A673 (cell line): ENCODE measurements at regions not wholly inside any gene's neighbourhood (a gene's known extent, or its start where the extent isn't known, plus 50 kb on each side); places are given as distances from the start of the nearest gene placed in this dataset.
A peak's percentile ranks its signal among the peaks of the same experiment; 100 is the strongest.

Experiments used
- BruUV-seq: library from RNA; stranded (reverse); fragments of 400-500 nt; replicated peaks from 2 replicates; lab custom pipeline; 2021; lab: Mats Ljungman, UMichigan
- CTCF ChIA-PET: fragments of 300-600 bp; sonication (Branson Sonifier 250); formaldehyde crosslinking; loops from one replicate; lab custom pipeline; 2022; ENCODE audit warnings: antibody characterized with exemption; lab: Charles Lee
- POLR2A ChIA-PET: fragments of 300-600 bp; sonication (Branson Sonifier 250); formaldehyde crosslinking; loops from one replicate; lab custom pipeline; 2022; ENCODE audit warnings: antibody characterized with exemption; ENCODE audit not compliant: low non-redundant PET; lab: Charles Lee
- DNase-seq: peaks from one replicate; pipeline ENCODE4 v3.0.0-alpha.2; 2015; ENCODE audit warnings: low spot score
- H3K27ac ChIP-seq: fragments of 200-600 bp; sonication (generic); 2 replicates; pipeline ENCODE4 v1.5.1; 2016; ENCODE audit warnings: mixed run types, low read depth, mild to moderate bottlenecking, mixed read lengths, antibody characterized with exemption, low read length; ENCODE audit not compliant: poor library complexity, severe bottlenecking
- H3K27me3 ChIP-seq: fragments of 200-600 bp; sonication (generic); replicated peaks from 2 replicates; pipeline ENCODE4 v1.6.1; 2017; ENCODE audit warnings: mixed run types, low read depth, mild to moderate bottlenecking, mixed read lengths, antibody characterized with exemption, low read length; ENCODE audit not compliant: insufficient read depth, poor library complexity
- H3K36me3 ChIP-seq: fragments of 200-600 bp; sonication (generic); 2 replicates; pipeline ENCODE4 v1.6.1; 2016; ENCODE audit warnings: mixed run types, mild to moderate bottlenecking, mixed read lengths, antibody characterized with exemption, low read length; ENCODE audit not compliant: insufficient read depth, poor library complexity, severe bottlenecking
- H3K4me1 ChIP-seq: fragments of 200-600 bp; sonication (generic); 2 replicates; pipeline ENCODE4 v1.6.1; 2017; ENCODE audit warnings: mixed run types, mild to moderate bottlenecking, mixed read lengths, antibody characterized with exemption, low read length; ENCODE audit not compliant: insufficient read depth, poor library complexity, severe bottlenecking
- H3K4me3 ChIP-seq: fragments of 200-600 bp; sonication (generic); 2 replicates; pipeline ENCODE4 v1.5.1; 2016; ENCODE audit warnings: low read depth, mixed run types, mild to moderate bottlenecking, mixed read lengths, low read length; ENCODE audit not compliant: poor library complexity, severe bottlenecking
- H3K9me3 ChIP-seq: fragments of 200-600 bp; sonication (generic); 2 replicates; pipeline ENCODE4 v1.6.1; 2016; ENCODE audit warnings: mixed run types, low read depth, mild to moderate bottlenecking, mixed read lengths, antibody characterized with exemption, low read length; ENCODE audit not compliant: poor library complexity, severe bottlenecking
- EZH2 ChIP-seq: fragments of 200-600 bp; sonication (generic); IDR thresholded peaks from 2 replicates; pipeline ENCODE4 v1.6.1; 2017; ENCODE audit warnings: borderline replicate concordance, low read depth, mild to moderate bottlenecking, mixed read lengths, antibody characterized with exemption, low read length; ENCODE audit not compliant: poor library complexity, severe bottlenecking
- intact Hi-C: fragments of 100-400 bp; cut with micrococcal nuclease; formaldehyde crosslinking; loops from one replicate; pipeline ENCODE4 v1.10.0; 2022; ENCODE audit not compliant: unreplicated experiment
- TF ChIP-seq, protein P1 (sequence below): fragments of 300-800, 200-600 bp; sonication (generic); conservative IDR thresholded peaks from 2 replicates; pipeline ENCODE4 v1.5.1; 2017; ENCODE audit warnings: low read depth, mild to moderate bottlenecking, antibody characterized with exemption, low read length, moderate library complexity, mixed read lengths

DNA sequence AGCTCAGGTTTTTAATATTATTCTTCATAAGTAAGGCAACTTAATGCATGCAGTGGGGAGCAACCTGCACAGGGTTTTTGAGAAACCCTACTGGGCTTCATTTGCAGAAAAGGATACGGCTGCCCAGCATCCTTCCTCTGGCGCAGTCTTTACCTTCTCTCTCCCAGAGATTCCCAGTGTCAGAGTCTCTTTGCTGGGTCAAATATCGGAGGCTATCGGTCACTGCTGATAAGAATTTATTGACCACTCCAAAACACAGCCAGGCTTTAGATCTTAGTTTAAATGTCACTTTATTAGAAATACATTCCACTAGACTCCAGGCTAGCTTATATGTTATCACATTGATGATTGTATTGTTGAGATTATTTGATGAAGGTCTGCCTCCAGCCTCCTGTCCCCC, 147.2 kb upstream of the CPSF6 start:
- ChIA-PET POLR2A (no interaction called here), CTCF (no interaction called here)

GRCh38 chr12:69094606-69095216, 144.7 kb upstream of the CPSF6 start:
- intact Hi-C loops = no loop called here
- Histone ChIP-seq H3K27ac (no peak overlapping the region), H3K36me3 (no peaks in the 10 kb centered on the region), H3K4me3 (no peak overlapping the region), H3K27me3 (no peaks in the 10 kb centered on the region), H3K4me1 (peaks cover 8% of the 10 kb centered on the region), H3K9me3 (no peaks in the 10 kb centered on the region)
- no peak for TF ChIP-seq EZH2
- TF ChIP-seq, protein P1, sequence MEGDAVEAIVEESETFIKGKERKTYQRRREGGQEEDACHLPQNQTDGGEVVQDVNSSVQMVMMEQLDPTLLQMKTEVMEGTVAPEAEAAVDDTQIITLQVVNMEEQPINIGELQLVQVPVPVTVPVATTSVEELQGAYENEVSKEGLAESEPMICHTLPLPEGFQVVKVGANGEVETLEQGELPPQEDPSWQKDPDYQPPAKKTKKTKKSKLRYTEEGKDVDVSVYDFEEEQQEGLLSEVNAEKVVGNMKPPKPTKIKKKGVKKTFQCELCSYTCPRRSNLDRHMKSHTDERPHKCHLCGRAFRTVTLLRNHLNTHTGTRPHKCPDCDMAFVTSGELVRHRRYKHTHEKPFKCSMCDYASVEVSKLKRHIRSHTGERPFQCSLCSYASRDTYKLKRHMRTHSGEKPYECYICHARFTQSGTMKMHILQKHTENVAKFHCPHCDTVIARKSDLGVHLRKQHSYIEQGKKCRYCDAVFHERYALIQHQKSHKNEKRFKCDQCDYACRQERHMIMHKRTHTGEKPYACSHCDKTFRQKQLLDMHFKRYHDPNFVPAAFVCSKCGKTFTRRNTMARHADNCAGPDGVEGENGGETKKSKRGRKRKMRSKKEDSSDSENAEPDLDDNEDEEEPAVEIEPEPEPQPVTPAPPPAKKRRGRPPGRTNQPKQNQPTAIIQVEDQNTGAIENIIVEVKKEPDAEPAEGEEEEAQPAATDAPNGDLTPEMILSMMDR = no peak
- ChIA-PET CTCF (no interaction called here), POLR2A (no interaction called here)
- BruUV-seq = no TSS peak
- no peak for DNase-seq

More for the DNA sequence above, 147.2 kb upstream of the CPSF6 start:
- no peaks in the 10 kb centered on the region for H3K9me3 ChIP-seq
- peaks cover 6% of the 10 kb centered on the region for H3K4me1 ChIP-seq
- no peaks in the 10 kb centered on the region for H3K36me3 ChIP-seq
- no peak overlapping the region for H3K27ac ChIP-seq
- no peaks in the 10 kb centered on the region for H3K27me3 ChIP-seq
- no peak for TF ChIP-seq EZH2
- TF ChIP-seq, protein P1 = no peak
- intact Hi-C loops = no loop called here
- H3K4me3 ChIP-seq = no peak overlapping the region
- BruUV-seq = no TSS peak
- DNase-seq = no peak

- intact Hi-C loops = no loop called here
- TF ChIP-seq EZH2 = no peak
- TF ChIP-seq, protein P1 = no peak
- no TSS peak for BruUV-seq
- no peaks in the 10 kb centered on the region for H3K27me3 ChIP-seq
- H3K36me3 ChIP-seq = no peaks in the 10 kb centered on the region
- CTCF ChIA-PET = interaction anchor here (1.2 kb wide), 1 partner anchor 12 kb away, joined by 3 read pairs; no protein-coding TSS in a partner anchor
- H3K4me3 ChIP-seq = no peak overlapping the region
- POLR2A ChIA-PET = no interaction called here
- DNase-seq = peak; percentile 23
- no peak overlapping the region for H3K27ac ChIP-seq
- H3K9me3 ChIP-seq = no peaks in the 10 kb centered on the region
- peaks cover 8% of the 10 kb centered on the region for H3K4me1 ChIP-seq
Measured at GRCh38 chr12:69095765-69096477, 143.4 kb upstream of the CPSF6 start.
